HG03175 (cell line): ENCODE measurements at regions not wholly inside any gene's neighbourhood (a gene's known extent, or its start where the extent isn't known, plus 50 kb on each side); places are given as distances from the start of the nearest gene placed in this dataset.
A peak's percentile ranks its signal among the peaks of the same experiment; 100 is the strongest.
"Not testable (repeated sequence)": the region's sequence is repeated elsewhere in the genome, so short reads cannot be mapped to it uniquely, and the experiment has no call there.

Source experiments
- ATAC-seq: cut with Tn5 transposase; IDR thresholded peaks from one replicate; pipeline ENCODE4 v1.9.1; 2021; ENCODE audit warnings: mild to moderate bottlenecking, moderate library complexity; ENCODE audit not compliant: unreplicated experiment

- ATAC-seq, result no peak
Measured at GRCh38 chr6:74448850-74449249, 752.8 kb downstream of the CD109 start.

DNA sequence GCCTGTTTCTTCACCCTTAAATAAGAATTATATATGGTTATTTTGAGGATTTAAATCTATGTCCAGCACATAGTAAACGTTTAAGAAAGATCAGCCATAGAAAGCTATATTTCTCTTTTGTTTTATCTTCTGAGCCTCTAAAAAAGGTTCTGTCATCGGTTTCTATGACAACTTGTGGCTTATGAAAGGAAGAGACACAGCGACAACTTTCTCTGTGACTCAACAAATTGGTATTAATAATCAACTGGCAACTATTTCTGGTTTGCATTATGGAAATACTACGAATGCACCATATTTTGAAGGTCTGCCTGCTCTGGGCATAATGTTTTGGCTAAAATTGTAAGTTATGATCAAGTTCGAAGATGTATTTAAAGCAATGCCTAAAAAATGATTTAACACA, 751.0 kb downstream of the CD109 start:
- ATAC-seq, result peak; percentile 94

- ATAC-seq, result no peak
Measured at GRCh38 chr6:74439123-74439811, 743.3 kb downstream of the CD109 start.

DNA sequence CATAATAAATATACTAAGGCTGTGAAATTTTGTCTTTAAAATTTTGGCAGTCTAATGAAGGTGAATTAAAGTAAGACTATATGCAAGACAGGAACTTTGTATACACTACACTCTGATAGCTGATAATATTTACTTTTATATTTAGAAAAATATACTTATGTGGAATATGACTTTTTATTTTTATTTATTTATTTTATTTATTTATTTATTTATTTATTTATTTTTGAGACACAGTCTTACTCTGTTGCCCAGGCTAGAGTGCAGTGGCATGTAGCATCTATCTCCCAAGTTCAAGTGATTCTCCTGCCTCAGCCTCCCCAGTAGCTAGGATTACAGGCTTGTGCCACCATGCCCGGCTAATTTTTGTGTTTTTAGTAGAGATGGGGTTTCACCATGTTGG, 742.4 kb downstream of the CD109 start:
- not testable (repeated sequence) for ATAC-seq

- ATAC-seq, result no peak
Measured at GRCh38 chr6:74434171-74434570, 738.2 kb downstream of the CD109 start.

GRCh38 chr6:74431873-74432580, 736.0 kb downstream of the CD109 start:
- no peak for ATAC-seq

- no peak for ATAC-seq
Measured at GRCh38 chr6:74420221-74420620, 724.2 kb downstream of the CD109 start.

GRCh38 chr6:74415056-74415455, 719.1 kb downstream of the CD109 start:
- no peak for ATAC-seq

DNA sequence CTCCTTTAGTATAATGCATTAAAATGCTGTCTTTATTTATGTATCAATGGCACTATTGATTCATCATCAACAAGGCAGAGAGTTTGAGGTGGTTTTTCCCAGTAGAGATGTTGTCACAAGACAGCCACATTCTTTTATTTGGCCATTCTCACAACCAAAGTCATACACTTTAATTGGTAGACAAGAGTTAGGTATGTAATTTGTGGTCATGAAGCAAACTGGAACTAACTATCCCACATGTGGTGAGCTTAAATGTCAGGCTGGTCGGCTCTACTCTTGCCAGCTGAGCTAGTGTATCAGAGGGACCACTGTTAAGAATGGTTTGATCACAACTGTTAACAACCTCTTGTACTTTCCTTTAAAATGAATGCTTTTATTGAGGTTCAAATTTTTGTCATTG, 714.6 kb downstream of the CD109 start:
- ATAC-seq, result no peak

GRCh38 chr6:74409447-74409846, 713.4 kb downstream of the CD109 start:
- peak; percentile 84 for ATAC-seq

- no peak for ATAC-seq
Measured at GRCh38 chr6:74408844-74409243, 712.8 kb downstream of the CD109 start.

DNA sequence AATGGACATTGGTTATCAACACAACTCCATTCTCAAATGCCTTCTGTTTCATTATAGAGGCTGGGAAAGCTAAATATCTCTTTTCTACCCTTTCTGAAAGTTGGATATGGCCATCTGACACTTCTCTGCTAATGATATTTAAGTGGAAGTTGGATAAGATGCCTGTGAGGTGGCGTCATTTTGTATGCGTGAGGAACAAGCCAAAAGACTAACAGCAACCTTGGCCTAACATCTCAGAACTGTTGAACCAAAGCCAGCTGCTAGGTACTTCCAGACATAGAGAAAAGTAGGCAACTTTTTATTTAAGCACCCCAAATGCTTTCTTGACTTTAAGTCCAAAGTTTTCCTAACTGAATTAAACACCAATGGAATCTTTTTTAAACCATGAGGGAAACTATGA, 708.4 kb downstream of the CD109 start:
- ATAC-seq, result no peak

- ATAC-seq, result no peak
Measured at GRCh38 chr6:74402781-74403180, 706.8 kb downstream of the CD109 start.

DNA sequence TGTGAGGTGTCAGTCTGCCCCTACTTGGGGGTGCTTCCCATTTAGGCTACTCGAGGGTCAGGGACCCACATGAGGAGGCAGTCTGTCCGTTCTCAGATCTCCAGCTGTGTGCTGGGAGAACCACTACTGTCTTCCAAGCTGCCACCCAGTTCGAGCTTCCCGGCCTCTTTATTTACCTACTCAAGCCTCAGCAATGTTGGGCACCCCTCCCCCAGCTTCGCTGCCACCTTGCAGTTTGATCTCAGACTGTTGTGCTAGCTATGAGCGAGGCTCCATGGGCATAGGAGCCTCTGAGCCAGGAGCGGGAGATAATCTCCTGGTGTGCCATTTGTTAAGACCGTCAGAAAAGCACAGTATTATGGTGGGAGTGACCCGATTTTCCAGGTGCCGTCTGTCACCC, 682.4 kb downstream of the CD109 start:
- ATAC-seq, result not testable (repeated sequence)

DNA sequence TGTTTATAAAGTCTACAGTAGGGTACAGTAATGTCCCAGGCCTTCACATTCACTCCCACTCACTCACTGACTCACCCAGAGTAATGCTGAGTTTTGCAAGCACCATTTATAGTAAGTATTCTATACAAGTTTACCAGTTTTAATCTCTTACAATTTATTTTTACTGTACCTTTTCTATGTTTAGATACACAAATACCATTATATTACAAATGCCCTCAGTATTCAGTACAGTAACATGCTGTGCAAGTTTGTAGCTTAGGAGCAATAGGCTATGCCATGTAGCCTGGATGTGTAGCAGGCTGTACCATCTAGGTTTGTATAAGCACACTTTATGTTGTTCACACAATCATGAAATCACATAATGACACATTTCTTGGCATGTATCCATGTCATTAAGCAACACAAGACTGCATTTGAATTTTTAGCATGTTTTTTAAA, 673.6 kb downstream of the CD109 start:
- ATAC-seq, result no peak

DNA sequence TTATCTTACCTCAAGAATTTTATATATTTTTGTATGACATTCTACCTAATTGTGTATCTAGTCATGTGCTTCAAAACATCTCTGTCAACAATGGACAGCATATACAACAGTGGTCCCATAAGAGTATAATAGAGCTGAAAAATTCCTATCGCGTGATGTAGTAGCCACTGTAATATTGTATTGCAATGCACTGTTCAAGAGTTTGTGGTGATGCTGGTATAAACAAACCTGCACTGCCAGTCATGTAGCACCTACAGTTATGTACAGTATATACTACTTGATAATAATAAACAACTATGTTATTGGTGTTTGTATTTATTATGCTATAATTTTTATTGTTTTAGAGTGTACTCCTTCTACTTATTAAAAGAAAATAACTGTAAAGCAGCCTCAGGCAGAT, 672.7 kb downstream of the CD109 start:
- ATAC-seq, result no peak

DNA sequence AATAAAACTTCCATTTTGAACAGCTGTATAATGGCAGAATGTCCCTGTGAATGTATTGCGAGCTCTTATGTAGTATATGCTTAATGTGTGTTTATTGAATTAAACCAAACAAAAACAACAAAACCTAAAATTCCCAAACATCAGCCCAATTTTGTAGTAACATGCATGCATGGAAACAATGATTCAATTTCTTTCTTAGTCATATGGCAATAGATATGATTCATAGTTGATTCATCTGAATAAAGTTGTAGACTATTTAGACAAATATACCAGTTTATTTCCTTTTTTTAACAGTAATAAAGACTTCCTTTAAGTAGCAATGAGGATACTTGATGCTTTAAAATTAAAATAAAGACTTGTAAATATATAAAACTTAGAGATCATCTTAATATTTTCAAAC, 670.6 kb downstream of the CD109 start:
- ATAC-seq, result no peak

DNA sequence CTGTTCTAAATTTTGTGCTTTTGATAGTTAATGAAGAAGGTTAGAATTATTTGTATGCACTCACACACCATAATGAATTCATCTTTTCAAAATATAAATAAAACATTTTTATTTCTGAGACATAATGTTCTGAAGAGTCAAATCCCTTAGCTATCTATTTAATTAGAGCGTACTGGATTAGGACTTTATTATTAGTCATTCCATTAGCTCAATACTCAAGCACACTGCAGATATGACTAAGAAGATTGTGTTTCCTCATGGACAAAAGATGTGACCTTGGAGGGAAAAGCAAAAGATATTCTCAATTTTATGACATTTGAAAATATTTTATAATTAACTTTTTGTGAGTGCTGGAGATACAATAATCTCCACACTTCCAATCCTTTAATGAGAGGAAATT, 666.4 kb downstream of the CD109 start:
- ATAC-seq, result no peak

DNA sequence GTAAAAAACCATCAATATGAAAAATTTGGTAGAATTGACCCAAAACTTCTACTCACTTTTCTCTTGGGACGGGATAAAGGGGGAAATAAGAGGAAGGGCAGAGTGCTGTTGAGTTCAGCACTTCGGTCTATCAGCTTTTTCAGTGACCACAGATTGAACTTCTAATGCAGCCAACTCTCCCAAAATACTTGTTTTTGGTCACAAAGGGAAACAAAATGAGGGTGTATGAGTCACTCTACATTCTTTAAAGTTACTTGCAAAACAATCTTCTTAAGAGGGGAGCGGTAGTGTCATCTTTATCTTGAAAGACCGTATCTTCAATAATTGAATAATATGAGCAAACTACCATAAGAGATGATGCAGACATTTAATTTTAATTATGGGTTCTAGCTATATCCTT, 661.3 kb downstream of the CD109 start:
- no peak for ATAC-seq

- ATAC-seq, result no peak
Measured at GRCh38 chr6:74356391-74356790, 660.4 kb downstream of the CD109 start.

DNA sequence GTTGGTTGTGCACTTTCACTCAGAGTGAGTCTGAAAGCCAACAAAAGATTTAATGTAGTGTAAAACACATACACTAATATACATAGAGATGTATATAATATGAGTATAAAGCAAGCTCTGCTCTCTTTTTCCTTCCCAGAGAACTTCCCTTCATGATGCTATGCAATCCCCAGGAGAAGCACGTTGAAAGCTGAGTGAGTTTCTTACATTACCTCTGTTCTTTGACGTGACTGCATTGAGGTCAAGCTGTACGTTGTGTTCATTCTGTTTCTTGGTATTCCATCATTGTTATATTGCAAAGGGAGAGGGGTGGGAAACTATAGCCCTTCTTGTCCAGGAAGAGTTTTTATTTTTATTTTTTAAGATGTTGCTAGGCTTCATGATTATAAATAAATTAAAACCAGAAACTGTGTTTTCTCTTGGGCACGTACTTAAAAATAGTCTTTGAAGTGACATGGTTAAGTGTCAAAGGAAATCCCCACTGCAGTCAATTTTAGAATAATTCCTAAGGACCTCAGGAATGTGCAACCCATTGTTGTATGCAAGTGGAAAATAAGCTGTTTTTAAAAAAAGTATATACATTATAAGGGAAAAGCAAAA, 651.0 kb downstream of the CD109 start:
- no peak for ATAC-seq

- no peak for ATAC-seq
Measured at GRCh38 chr6:74343804-74344203, 647.8 kb downstream of the CD109 start.
